K562 (cell line): ENCODE measurements at regions not wholly inside any gene's neighbourhood (a gene's known extent, or its start where the extent isn't known, plus 50 kb on each side); places are given as distances from the start of the nearest gene placed in this dataset.

Experiments used
- ATAC-seq: fragments of 200-7000 bp; cut with Tn5 transposase; 3 replicates; pipeline ENCODE4 v1.9.1; 2020; ENCODE audit warnings: moderate library complexity
- BruUV-seq: library from RNA; stranded (reverse); fragments of 400-500 nt; replicated peaks from 2 replicates; lab custom pipeline; 2021; lab: Mats Ljungman, UMichigan
- CTCF ChIA-PET: fragments of 300-600 bp; formaldehyde crosslinking; extraction: SDS; loops from one replicate; lab custom pipeline; 2021; ENCODE audit warnings: low intra/inter-chr PET ratio; lab: Yijun Ruan, JAX
- POLR2A ChIA-PET: fragments of 300-600, 350-650 bp; sonication (Branson Sonifier 250); formaldehyde crosslinking; extraction: SDS; loops from one replicate; lab custom pipeline; 2021; ENCODE audit warnings: antibody characterized with exemption, inconsistent platforms; lab: Yijun Ruan, JAX
- DNase-seq, 4 experiments: peaks; one replicate each; pipeline versions ENCODE4 v3.0.0 to v3.0.0-alpha.2; 2011 to 2018; ENCODE audit warnings: low spot score in 3 of 4, mixed read lengths in 3 of 4; ENCODE audit errors: extremely low read depth in 1 of 4
- FAIRE-seq: peaks from 2 replicates; lab custom pipeline; 2011; peaks lifted over from hg19 to GRCh38; lab: Jason Lieb, UNC
- H2AFZ ChIP-seq: 2 replicates; pipeline ENCODE4 v1.6.0; 2011; ENCODE audit warnings: low read depth, low read length, control low read depth, inconsistent platforms
- H3K27ac ChIP-seq: fragments of 200-600 bp; 3 replicates; pipeline ENCODE4 v1.8.0; 2011; ENCODE audit warnings: low read depth, mild to moderate bottlenecking, control low read depth, inconsistent platforms, low read length, moderate library complexity, mixed read lengths; ENCODE audit errors: extremely low read depth
- H3K27me3 ChIP-seq, 2 experiments: fragments of 300-600 bp in 1 of 2; 2 replicates in 1 of 2; 3 replicates in 1 of 2; pipeline versions ENCODE4 v1.6.0 to v1.8.0; 2011; ENCODE audit warnings: inconsistent platforms in 2 of 2, low read length in 2 of 2, mild to moderate bottlenecking in 1 of 2, mixed read lengths in 1 of 2, moderate library complexity in 1 of 2; ENCODE audit not compliant: control insufficient read depth in 2 of 2, insufficient read depth in 2 of 2
- H3K36me3 ChIP-seq: fragments of 300-600 bp; 3 replicates; pipeline ENCODE4 v1.8.0; 2011; ENCODE audit warnings: mild to moderate bottlenecking, low read length, inconsistent platforms; ENCODE audit not compliant: control insufficient read depth, insufficient read depth
- H3K4me1 ChIP-seq, 2 experiments: fragments of 200-600 bp in 1 of 2; replicated peaks in 1 of 2; 2 replicates in 1 of 2; 3 replicates in 1 of 2; pipeline versions ENCODE4 v1.5.1 to v1.8.0; 2011; ENCODE audit warnings: inconsistent platforms in 2 of 2, low read length in 2 of 2, mild to moderate bottlenecking in 1 of 2, mixed read lengths in 1 of 2, moderate library complexity in 1 of 2; ENCODE audit not compliant: control insufficient read depth in 2 of 2, insufficient read depth in 2 of 2
- H3K4me2 ChIP-seq: 2 replicates; pipeline ENCODE4 v1.6.1; 2011; ENCODE audit warnings: low read length, control low read depth, inconsistent platforms, mixed read lengths; ENCODE audit not compliant: insufficient read depth
- H3K4me3 ChIP-seq: fragments of 200-600 bp; sonication (generic), shearing (Covaris generic); 2 replicates; pipeline ENCODE4 v1.5.1; 2016; ENCODE audit warnings: control low read depth, inconsistent platforms
- H3K79me2 ChIP-seq: fragments of 200-600 bp; 3 replicates; pipeline ENCODE4 v1.8.0; 2011; ENCODE audit warnings: low read length, inconsistent platforms; ENCODE audit not compliant: control insufficient read depth, insufficient read depth
- H3K9ac ChIP-seq, 2 experiments: 2 replicates each; pipeline versions ENCODE4 v1.6.0 to v1.6.1; 2011; ENCODE audit warnings: low read depth in 2 of 2, low read length in 2 of 2, control low read depth in 1 of 2, inconsistent platforms in 1 of 2, mild to moderate bottlenecking in 1 of 2, mixed read lengths in 1 of 2; ENCODE audit not compliant: insufficient read depth in 1 of 2
- H3K9me1 ChIP-seq: one replicate; pipeline ENCODE4 v1.6.0; 2011; ENCODE audit warnings: inconsistent platforms, mild to moderate bottlenecking, low read length, moderate library complexity; ENCODE audit not compliant: control insufficient read depth, insufficient read depth
- H3K9me3 ChIP-seq: replicated peaks from 2 replicates; pipeline ENCODE4 v1.5.1; 2011; ENCODE audit warnings: low read depth, low read length, inconsistent platforms; ENCODE audit not compliant: control insufficient read depth, insufficient read depth
- H4K20me1 ChIP-seq: replicated peaks from 2 replicates; pipeline ENCODE4 v1.6.1; 2011; ENCODE audit warnings: low read length, inconsistent platforms, mixed read lengths; ENCODE audit not compliant: control insufficient read depth, insufficient read depth
- ARID3B ChIP-seq: fragments of 250-450 bp; sonication (Bioruptor Pico); IDR thresholded peaks from 2 replicates; pipeline ENCODE4 v1.4.0; 2020; ENCODE audit warnings: borderline replicate concordance
- EGR1 ChIP-seq: fragments of 450-650 bp; conservative IDR thresholded peaks from 2 replicates; pipeline ENCODE4 v1.6.1; 2017; ENCODE audit warnings: mild to moderate bottlenecking
- ELF1 ChIP-seq: fragments of 200-800 bp; sonication (Bioruptor generic); IDR thresholded peaks from 2 replicates; pipeline ENCODE4 v1.6.1; 2016; ENCODE audit warnings: missing genetic modification characterization, missing compliant biosample characterization
- POU5F1 ChIP-seq: fragments of 150-350 bp; IDR thresholded peaks from 2 replicates; pipeline ENCODE4 v1.6.1; 2014; ENCODE audit warnings: borderline replicate concordance, low read length, low read depth, mild to moderate bottlenecking; ENCODE audit not compliant: partially characterized antibody
- RBM39 ChIP-seq: fragments of 200-400 bp; formaldehyde crosslinking; optimal IDR thresholded peaks from 2 replicates; pipeline ENCODE3; 2018; ENCODE audit warnings: low read depth, low read length
- SIN3B ChIP-seq: fragments of 450-650 bp; IDR thresholded peaks from 2 replicates; pipeline ENCODE4 v1.6.1; 2017; ENCODE audit warnings: low read depth, mild to moderate bottlenecking, moderate library complexity
- SRSF7 ChIP-seq: fragments of 200-400 bp; formaldehyde crosslinking; optimal IDR thresholded peaks from 2 replicates; pipeline ENCODE3; 2017; ENCODE audit warnings: mild to moderate bottlenecking, low read depth, low read length
- SRSF9 ChIP-seq: fragments of 200-400 bp; formaldehyde crosslinking; IDR thresholded peaks from 2 replicates; pipeline ENCODE4 v1.6.1; 2017; ENCODE audit warnings: low read depth, low read length, borderline replicate concordance
- ZNF174 ChIP-seq: fragments of 250-450 bp; sonication (Bioruptor Pico); IDR thresholded peaks from 2 replicates; pipeline ENCODE4 v1.4.0; 2020; ENCODE audit warnings: mild to moderate bottlenecking
- ZNF609 ChIP-seq: sonication (generic); formaldehyde crosslinking; IDR thresholded peaks from 2 replicates; pipeline ENCODE4 v1.8.1; 2023; ENCODE audit warnings: missing genetic modification reagents, mild to moderate bottlenecking, borderline replicate concordance
- WGBS: fragments of 100-300 bp; shearing (Covaris generic); methylation state at CpG from one replicate; pipeline ENCODE4 v1.1.6; 2016; ENCODE audit warnings: low coverage, mixed read lengths; ENCODE audit not compliant: insufficient coverage; ENCODE audit errors: missing lambda C conversion rate; 5-methylcytosine and 5-hydroxymethylcytosine counted together
- in situ Hi-C: fragments of 300-500 bp; cut with MboI; formaldehyde crosslinking; loops from 4 replicates; pipeline ENCODE4 v1.15.0; 2018; ENCODE audit warnings: inconsistent platforms, mixed read lengths
- intact Hi-C: fragments of 100-400 bp; cut with micrococcal nuclease; formaldehyde crosslinking; loops from 2 replicates; pipeline ENCODE4 v1.14.2; 2022

DNA sequence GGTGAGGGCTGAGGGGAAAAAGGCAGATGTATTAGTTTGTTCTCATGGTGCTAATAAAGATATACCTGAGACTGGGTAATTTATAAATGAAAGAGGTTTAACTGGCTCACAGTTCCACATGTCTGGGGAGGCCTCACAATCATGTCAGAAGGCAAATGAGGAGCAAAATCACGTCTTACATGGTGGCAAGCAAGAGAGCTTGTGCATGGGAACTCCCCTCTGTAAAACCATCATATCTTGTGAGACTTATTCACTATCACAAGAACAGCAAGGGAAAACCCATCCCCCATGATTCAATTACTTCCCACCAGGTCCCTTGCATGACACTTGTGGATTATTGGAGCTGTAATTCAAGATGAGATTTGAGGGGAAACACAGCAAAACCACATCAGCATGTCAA, 1220.9 kb downstream of the GALC start:
- WGBS = 0% methylated on average over 1 of the region's 1 CpG
- DNase-seq (no peak), ATAC-seq (no peak), FAIRE-seq (no peak)
- H3K4me1 ChIP-seq = no peaks in the 10 kb centered on the region
- H3K79me2 ChIP-seq = no peaks in the 10 kb centered on the region
- H2AFZ ChIP-seq = no peak overlapping the region
- TF ChIP-seq ARID3B (CRISPR knock-in tag) (no peak), EGR1 (no peak), SRSF7 (no peak), ZNF174 (CRISPR knock-in tag) (no peak), RBM39 (no peak), ELF1 (no peak), SRSF9 (no peak), SIN3B (no peak), ZNF609 (no peak), POU5F1 (no peak)
- in situ Hi-C loops (no loop called here), intact Hi-C loops (no loop called here)
- ChIA-PET CTCF (no interaction called here), POLR2A (no interaction called here)
- no TSS peak for BruUV-seq
- H3K9me1 ChIP-seq = no peaks in the 10 kb centered on the region
- no peak overlapping the region for H3K9ac ChIP-seq
- no peak overlapping the region for H3K4me2 ChIP-seq
- H3K36me3 ChIP-seq = no peaks in the 10 kb centered on the region
- no peak overlapping the region for H3K4me3 ChIP-seq
- H3K27me3 ChIP-seq = no peaks in the 10 kb centered on the region
- no peaks in the 10 kb centered on the region for H4K20me1 ChIP-seq
- H3K27ac ChIP-seq = no peak overlapping the region
- H3K9me3 ChIP-seq = no peaks in the 10 kb centered on the region
